Fibroblast of mammary gland (primary cell): ENCODE measurements at regions not wholly inside any gene's neighbourhood (a gene's known extent, or its start where the extent isn't known, plus 50 kb on each side); places are given as distances from the start of the nearest gene placed in this dataset.

Experiments
- DNase-seq: peaks from one replicate; pipeline ENCODE4 v3.0.0-alpha.2; 2010; ENCODE audit warnings: low read depth
- H3K4me3 ChIP-seq: 2 replicates; pipeline ENCODE4 v1.5.1; 2011; ENCODE audit warnings: low read depth, mild to moderate bottlenecking, low read length, moderate library complexity; ENCODE audit not compliant: control insufficient read depth
- CTCF ChIP-seq: conservative IDR thresholded peaks from 2 replicates; pipeline ENCODE4 v1.5.1; 2011; ENCODE audit warnings: low read depth, low read length, inconsistent platforms; ENCODE audit not compliant: control insufficient read depth, insufficient read depth

- TF ChIP-seq CTCF, result no peak
- no peak overlapping the region for H3K4me3 ChIP-seq
- DNase-seq, result no peak
These were observed 134.1 kb upstream of the RAB4A start for GRCh38 chr1:229136822-229137221.

GRCh38 chr1:229137271-229137670, 133.6 kb upstream of the RAB4A start:
- H3K4me3 ChIP-seq, result no peak overlapping the region
- no peak for TF ChIP-seq CTCF
- DNase-seq, result no peak

GRCh38 chr1:229138058-229138457, 132.9 kb upstream of the RAB4A start:
- no peak for TF ChIP-seq CTCF

GRCh38 chr1:229139331-229140118, 131.4 kb upstream of the RAB4A start:
- DNase-seq, result no peak
- no peak overlapping the region for H3K4me3 ChIP-seq

More at GRCh38 chr1:229138058-229138457, 132.9 kb upstream of the RAB4A start:
- no peak overlapping the region for H3K4me3 ChIP-seq
- DNase-seq, result no peak

GRCh38 chr1:229140119-229140396, 130.9 kb upstream of the RAB4A start:
- no peak for TF ChIP-seq CTCF
- no peak for DNase-seq
- no peak overlapping the region for H3K4me3 ChIP-seq

More at GRCh38 chr1:229139331-229140118, 131.4 kb upstream of the RAB4A start:
- TF ChIP-seq CTCF, result no peak

- no peak for DNase-seq
- no peak overlapping the region for H3K4me3 ChIP-seq
- no peak for TF ChIP-seq CTCF
These were observed 129.6 kb upstream of the RAB4A start for GRCh38 chr1:229141271-229141670.

- H3K4me3 ChIP-seq, result no peak overlapping the region
- TF ChIP-seq CTCF, result no peak
- DNase-seq, result no peak
These were observed 129.1 kb upstream of the RAB4A start for GRCh38 chr1:229141689-229142377.
